ENCODE measurements at regions not wholly inside any gene's neighbourhood (a gene's known extent, or its start where the extent isn't known, plus 50 kb on each side); places are given as distances from the start of the nearest gene placed in this dataset.

DNA sequence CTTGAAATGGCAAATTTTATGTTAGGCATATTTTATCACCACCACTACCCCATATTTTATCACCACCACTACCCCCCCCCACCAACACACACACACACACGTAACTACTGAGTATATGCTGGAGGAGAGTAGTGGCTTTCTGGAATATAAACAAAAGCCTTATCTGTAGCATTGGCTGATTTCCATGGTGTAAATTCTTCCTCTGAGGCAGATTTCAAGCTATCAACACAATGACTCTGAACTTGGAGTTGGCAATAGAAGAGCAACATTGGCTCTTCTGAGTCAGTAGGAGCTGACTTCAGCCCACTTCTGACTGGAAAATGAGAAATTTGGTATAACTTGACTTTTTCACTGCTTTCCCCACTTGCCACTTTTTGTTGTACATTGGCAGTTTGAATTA is 143.0 kb downstream of the CAVIN4 start:
- POLR2A ChIA-PET = no interaction called here

More for the DNA sequence above, 143.0 kb downstream of the CAVIN4 start:
- TF ChIP-seq, protein P1, sequence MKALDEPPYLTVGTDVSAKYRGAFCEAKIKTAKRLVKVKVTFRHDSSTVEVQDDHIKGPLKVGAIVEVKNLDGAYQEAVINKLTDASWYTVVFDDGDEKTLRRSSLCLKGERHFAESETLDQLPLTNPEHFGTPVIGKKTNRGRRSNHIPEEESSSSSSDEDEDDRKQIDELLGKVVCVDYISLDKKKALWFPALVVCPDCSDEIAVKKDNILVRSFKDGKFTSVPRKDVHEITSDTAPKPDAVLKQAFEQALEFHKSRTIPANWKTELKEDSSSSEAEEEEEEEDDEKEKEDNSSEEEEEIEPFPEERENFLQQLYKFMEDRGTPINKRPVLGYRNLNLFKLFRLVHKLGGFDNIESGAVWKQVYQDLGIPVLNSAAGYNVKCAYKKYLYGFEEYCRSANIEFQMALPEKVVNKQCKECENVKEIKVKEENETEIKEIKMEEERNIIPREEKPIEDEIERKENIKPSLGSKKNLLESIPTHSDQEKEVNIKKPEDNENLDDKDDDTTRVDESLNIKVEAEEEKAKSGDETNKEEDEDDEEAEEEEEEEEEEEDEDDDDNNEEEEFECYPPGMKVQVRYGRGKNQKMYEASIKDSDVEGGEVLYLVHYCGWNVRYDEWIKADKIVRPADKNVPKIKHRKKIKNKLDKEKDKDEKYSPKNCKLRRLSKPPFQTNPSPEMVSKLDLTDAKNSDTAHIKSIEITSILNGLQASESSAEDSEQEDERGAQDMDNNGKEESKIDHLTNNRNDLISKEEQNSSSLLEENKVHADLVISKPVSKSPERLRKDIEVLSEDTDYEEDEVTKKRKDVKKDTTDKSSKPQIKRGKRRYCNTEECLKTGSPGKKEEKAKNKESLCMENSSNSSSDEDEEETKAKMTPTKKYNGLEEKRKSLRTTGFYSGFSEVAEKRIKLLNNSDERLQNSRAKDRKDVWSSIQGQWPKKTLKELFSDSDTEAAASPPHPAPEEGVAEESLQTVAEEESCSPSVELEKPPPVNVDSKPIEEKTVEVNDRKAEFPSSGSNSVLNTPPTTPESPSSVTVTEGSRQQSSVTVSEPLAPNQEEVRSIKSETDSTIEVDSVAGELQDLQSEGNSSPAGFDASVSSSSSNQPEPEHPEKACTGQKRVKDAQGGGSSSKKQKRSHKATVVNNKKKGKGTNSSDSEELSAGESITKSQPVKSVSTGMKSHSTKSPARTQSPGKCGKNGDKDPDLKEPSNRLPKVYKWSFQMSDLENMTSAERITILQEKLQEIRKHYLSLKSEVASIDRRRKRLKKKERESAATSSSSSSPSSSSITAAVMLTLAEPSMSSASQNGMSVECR (CRISPR knock-in tag; IDR thresholded peaks at IDR 0.05; ENCODE audit: borderline replicate concordance) = no peak
- TF ChIP-seq USF2 (CRISPR knock-in tag; IDR thresholded peaks at IDR 0.05) (no peak), ZNF532 (CRISPR knock-in tag; IDR thresholded peaks at IDR 0.05; ENCODE audit: borderline replicate concordance) (no peak), CBFB (CRISPR knock-in tag; IDR thresholded peaks at IDR 0.05; ENCODE audit: low read depth) (no peak), PRRX2 (CRISPR knock-in tag; IDR thresholded peaks at IDR 0.05) (no peak)
- TF ChIP-seq, protein P2, sequence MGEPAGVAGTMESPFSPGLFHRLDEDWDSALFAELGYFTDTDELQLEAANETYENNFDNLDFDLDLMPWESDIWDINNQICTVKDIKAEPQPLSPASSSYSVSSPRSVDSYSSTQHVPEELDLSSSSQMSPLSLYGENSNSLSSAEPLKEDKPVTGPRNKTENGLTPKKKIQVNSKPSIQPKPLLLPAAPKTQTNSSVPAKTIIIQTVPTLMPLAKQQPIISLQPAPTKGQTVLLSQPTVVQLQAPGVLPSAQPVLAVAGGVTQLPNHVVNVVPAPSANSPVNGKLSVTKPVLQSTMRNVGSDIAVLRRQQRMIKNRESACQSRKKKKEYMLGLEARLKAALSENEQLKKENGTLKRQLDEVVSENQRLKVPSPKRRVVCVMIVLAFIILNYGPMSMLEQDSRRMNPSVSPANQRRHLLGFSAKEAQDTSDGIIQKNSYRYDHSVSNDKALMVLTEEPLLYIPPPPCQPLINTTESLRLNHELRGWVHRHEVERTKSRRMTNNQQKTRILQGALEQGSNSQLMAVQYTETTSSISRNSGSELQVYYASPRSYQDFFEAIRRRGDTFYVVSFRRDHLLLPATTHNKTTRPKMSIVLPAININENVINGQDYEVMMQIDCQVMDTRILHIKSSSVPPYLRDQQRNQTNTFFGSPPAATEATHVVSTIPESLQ (CRISPR knock-in tag; IDR thresholded peaks at IDR 0.05) = no peak
- H3K9me3 Mint-ChIP-seq = no peaks in the 10 kb centered on the region
- CTCF ChIA-PET = no interaction called here
- H3K27me3 Mint-ChIP-seq (ENCODE audit: low read depth) = no peaks in the 10 kb centered on the region
- ATAC-seq = no peak
- no peak overlapping the region for H3K27ac Mint-ChIP-seq
- no peaks in the 10 kb centered on the region for H3K4me1 Mint-ChIP-seq
- DNase-seq (ENCODE audit: low spot score) = no peak
- no peaks in the 10 kb centered on the region for H3K36me3 Mint-ChIP-seq
- no peak overlapping the region for H3K4me3 Mint-ChIP-seq

Measured in WTC11 (cell line).